Liver (tissue), 8 donors: ENCODE measurements at regions not wholly inside any gene's neighbourhood (a gene's known extent, or its start where the extent isn't known, plus 50 kb on each side); places are given as distances from the start of the nearest gene placed in this dataset.

Experiments
- DNase-seq: peaks from one replicate; pipeline ENCODE4 v3.0.0-alpha.2; 2017; ENCODE audit warnings: low spot score
- H3K27ac ChIP-seq, 2 donors: one replicate each; pipeline ENCODE4 v1.7.0; 2013; ENCODE audit warnings: inconsistent platforms in 2 of 2, low read length in 2 of 2, control low read depth in 1 of 2, low read depth in 1 of 2, mild to moderate bottlenecking in 1 of 2
- H3K27me3 ChIP-seq, 4 donors: one replicate each; pipeline versions ENCODE4 v1.6.1 to v1.7.0; 2013; ENCODE audit warnings: low read length in 3 of 4, inconsistent platforms in 1 of 4, mild to moderate bottlenecking in 1 of 4, moderate library complexity in 1 of 4; ENCODE audit not compliant: control insufficient read depth in 4 of 4, insufficient read depth in 4 of 4
- H3K36me3 ChIP-seq, 4 donors: one replicate each; pipeline versions ENCODE4 v1.6.1 to v1.7.0; 2013; ENCODE audit warnings: low read length in 3 of 4, mild to moderate bottlenecking in 3 of 4, low read depth in 1 of 4, moderate library complexity in 1 of 4; ENCODE audit not compliant: control insufficient read depth in 4 of 4, insufficient read depth in 3 of 4
- H3K4me1 ChIP-seq, 4 donors: one replicate each; pipeline versions ENCODE4 v1.6.1 to v1.7.0; 2013; ENCODE audit warnings: low read length in 3 of 4, mild to moderate bottlenecking in 3 of 4, moderate library complexity in 1 of 4; ENCODE audit not compliant: control insufficient read depth in 4 of 4, insufficient read depth in 4 of 4
- H3K4me3 ChIP-seq, 3 donors: one replicate each; pipeline versions ENCODE4 v1.6.1 to v1.7.0; 2013; ENCODE audit warnings: low read length in 3 of 3, control low read depth in 1 of 3, low read depth in 1 of 3, mild to moderate bottlenecking in 1 of 3
- H3K9ac ChIP-seq, 2 donors: one replicate each; pipeline ENCODE4 v1.7.0; 2013; ENCODE audit warnings: low read length in 2 of 2, mild to moderate bottlenecking in 2 of 2, moderate library complexity in 2 of 2, control low read depth in 1 of 2, low read depth in 1 of 2
- H3K9me3 ChIP-seq, 4 donors: one replicate each; pipeline versions ENCODE4 v1.6.1 to v1.7.0; 2013; ENCODE audit warnings: low read length in 3 of 4; ENCODE audit not compliant: control insufficient read depth in 4 of 4
- CTCF ChIP-seq: fragments of 150-350 bp; IDR thresholded peaks from 2 replicates; pipeline ENCODE4 v1.5.1; 2017; ENCODE audit warnings: improper control_type of control experiment, low read depth, low read length; ENCODE audit not compliant: missing input control
- EGR1 ChIP-seq, 2 donors: IDR thresholded peaks; 2 replicates each; pipeline ENCODE4 v1.6.1; 2016 to 2018; ENCODE audit warnings: antibody characterized with exemption in 2 of 2, low read depth in 2 of 2
- FOXA1 ChIP-seq: IDR thresholded peaks from 2 replicates; pipeline ENCODE4 v1.6.1; 2016; ENCODE audit warnings: antibody characterized with exemption
- GABPA ChIP-seq, 2 donors: IDR thresholded peaks in 1 of 2; conservative IDR thresholded peaks in 1 of 2; 2 replicates each; pipeline ENCODE4 v1.6.1; 2016; ENCODE audit warnings: antibody characterized with exemption in 2 of 2, mild to moderate bottlenecking in 1 of 2, moderate library complexity in 1 of 2
- HNF4A ChIP-seq, 2 donors: conservative IDR thresholded peaks; 2 replicates each; pipeline ENCODE4 v1.6.1; 2016; ENCODE audit warnings: antibody characterized with exemption in 2 of 2, mild to moderate bottlenecking in 2 of 2
- HNF4G ChIP-seq: IDR thresholded peaks from 2 replicates; pipeline ENCODE4 v1.6.1; 2016; ENCODE audit warnings: antibody characterized with exemption
- JUND ChIP-seq, 2 donors: IDR thresholded peaks; 2 replicates each; pipeline ENCODE4 v1.6.1; 2016; ENCODE audit warnings: antibody characterized with exemption in 2 of 2
- MAX ChIP-seq: IDR thresholded peaks from 2 replicates; pipeline ENCODE4 v1.6.1; 2016; ENCODE audit warnings: antibody characterized with exemption
- RAD21 ChIP-seq, 2 donors: IDR thresholded peaks; 2 replicates each; pipeline ENCODE4 v1.6.1; 2016; ENCODE audit warnings: antibody characterized with exemption in 2 of 2, mild to moderate bottlenecking in 2 of 2
- REST ChIP-seq: IDR thresholded peaks from 2 replicates; pipeline ENCODE4 v1.6.1; 2016; ENCODE audit warnings: antibody characterized with exemption, mild to moderate bottlenecking
- SP1 ChIP-seq: IDR thresholded peaks from 2 replicates; pipeline ENCODE4 v1.6.1; 2018; ENCODE audit warnings: antibody characterized with exemption, mild to moderate bottlenecking
- TAF1 ChIP-seq: conservative IDR thresholded peaks from 2 replicates; pipeline ENCODE4 v1.6.1; 2016; ENCODE audit warnings: antibody characterized with exemption, mild to moderate bottlenecking
- YY1 ChIP-seq: IDR thresholded peaks from 2 replicates; pipeline ENCODE4 v1.6.1; 2016; ENCODE audit warnings: antibody characterized with exemption, mild to moderate bottlenecking
- WGBS: extraction: QIAGEN DNeasy Blood & Tissue Kit; methylation state at CpG from one replicate; pipeline ENCODE4 v1.1.7; 2013; 5-methylcytosine and 5-hydroxymethylcytosine counted together
- donor health status: healthy.
- donor health status: healthy.
- donor health status: healthy.
- donor health status: healthy.
- donor health status: healthy.

- TF ChIP-seq GABPA (IDR thresholded peaks at IDR 0.05 in 1 of 2, conservative IDR thresholded peaks at IDR 0.05 in 1 of 2): no peak
Observed at GRCh38 chr4:56092540-56092939, 143.8 kb downstream of the CEP135 start (continued).

GRCh38 chr4:56086561-56086960, 137.8 kb downstream of the CEP135 start:
- Histone ChIP-seq H3K4me1 (no peaks in the 10 kb centered on the region), H3K36me3 (no peaks in the 10 kb centered on the region), H3K9me3 (no peaks in the 10 kb centered on the region), H3K27ac (no peak overlapping the region), H3K27me3 (no peaks in the 10 kb centered on the region), H3K4me3 (no peak overlapping the region), H3K9ac (no peak overlapping the region)
- DNase-seq: no peak
- TF ChIP-seq JUND (IDR thresholded peaks at IDR 0.05): no peak
- WGBS: 91% methylated on average over 7 of the region's 7 CpGs

GRCh38 chr4:56086073-56086541, 137.4 kb downstream of the CEP135 start:
- whole genome bisulfite sequencing: 22% methylated on average over 3 of the region's 3 CpGs

More at GRCh38 chr4:56086073-56086541, 137.4 kb downstream of the CEP135 start:
- Histone ChIP-seq H3K27ac (no peak overlapping the region), H3K4me3 (no peak overlapping the region), H3K4me1 (no peaks in the 10 kb centered on the region), H3K9ac (no peak overlapping the region), H3K9me3 (no peaks in the 10 kb centered on the region), H3K36me3 (no peaks in the 10 kb centered on the region), H3K27me3 (no peaks in the 10 kb centered on the region)
- no peak for TF ChIP-seq FOXA1
- TF ChIP-seq MAX: no peak
- TF ChIP-seq HNF4A (conservative IDR thresholded peaks at IDR 0.05): no peak
- TF ChIP-seq HNF4G: no peak
- TF ChIP-seq CTCF: no peak
- TF ChIP-seq RAD21 (IDR thresholded peaks at IDR 0.05): no peak
- no peak for TF ChIP-seq TAF1
- TF ChIP-seq JUND (IDR thresholded peaks at IDR 0.05): no peak
- TF ChIP-seq SP1: no peak
- TF ChIP-seq GABPA (IDR thresholded peaks at IDR 0.05 in 1 of 2, conservative IDR thresholded peaks at IDR 0.05 in 1 of 2): no peak
- no peak for TF ChIP-seq EGR1 (IDR thresholded peaks at IDR 0.05; ENCODE audit: low read depth in 2 of 2)
- TF ChIP-seq YY1: no peak
- TF ChIP-seq REST: no peak
- DNase-seq: no peak
